ENCODE measurements at regions not wholly inside any gene's neighbourhood (a gene's known extent, or its start where the extent isn't known, plus 50 kb on each side); places are given as distances from the start of the nearest gene placed in this dataset.
"Not testable (repeated sequence)": the region's sequence is repeated elsewhere in the genome, so short reads cannot be mapped to it uniquely, and the experiment has no call there.

GRCh38 chr20:40019510-40019909 is 669.5 kb downstream of the MAFB start:
- peak; percentile 80 for DNase-seq

- DNase-seq = no peak
Measured at GRCh38 chr20:40017765-40018164, 671.3 kb downstream of the MAFB start.

DNA sequence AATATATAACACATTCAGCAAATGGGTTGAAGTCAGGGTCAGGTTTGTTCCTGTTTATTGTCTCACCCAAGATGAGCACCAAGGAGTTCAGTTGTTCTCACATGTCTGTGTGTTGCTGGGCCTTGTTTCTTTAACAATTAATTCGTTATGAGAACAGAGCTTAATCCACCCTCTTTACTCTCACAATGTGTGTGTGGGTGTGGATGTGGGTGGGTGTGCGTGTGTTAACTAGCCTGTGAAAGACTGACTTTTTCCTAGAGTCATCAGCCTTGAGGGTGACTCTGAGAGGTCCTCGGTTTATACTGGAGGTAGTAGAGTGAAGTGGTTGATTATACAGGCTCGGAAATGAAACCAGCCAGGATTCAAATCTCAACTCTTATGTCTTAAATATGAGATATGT is 672.1 kb downstream of the MAFB start:
- no peak for DNase-seq

DNA sequence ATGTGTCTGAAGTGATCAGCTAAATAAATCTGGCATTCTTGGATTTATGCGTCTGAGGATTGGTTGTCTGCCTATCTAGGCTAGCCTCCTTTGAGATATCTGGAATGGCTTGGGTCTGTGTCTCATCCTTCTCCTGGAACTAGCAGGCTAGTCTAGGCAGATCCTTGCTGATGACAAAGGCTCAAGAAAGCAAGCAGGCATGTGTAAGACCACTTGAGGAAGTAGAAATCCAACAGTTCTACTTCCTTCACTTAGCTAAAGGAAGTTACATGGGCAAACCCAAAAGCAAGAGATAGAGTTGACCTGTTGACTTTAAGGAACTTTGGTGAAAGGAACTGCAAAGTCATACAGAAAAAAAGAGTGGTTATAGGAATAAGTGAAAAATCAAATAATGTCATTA is 672.6 kb downstream of the MAFB start:
- DNase-seq = no peak

GRCh38 chr20:40012026-40012425 is 677.0 kb downstream of the MAFB start:
- DNase-seq = not testable (repeated sequence)

GRCh38 chr20:40010483-40010882 is 678.6 kb downstream of the MAFB start:
- no peak for DNase-seq

GRCh38 chr20:40009542-40009941 is 679.5 kb downstream of the MAFB start:
- DNase-seq = no peak

DNA sequence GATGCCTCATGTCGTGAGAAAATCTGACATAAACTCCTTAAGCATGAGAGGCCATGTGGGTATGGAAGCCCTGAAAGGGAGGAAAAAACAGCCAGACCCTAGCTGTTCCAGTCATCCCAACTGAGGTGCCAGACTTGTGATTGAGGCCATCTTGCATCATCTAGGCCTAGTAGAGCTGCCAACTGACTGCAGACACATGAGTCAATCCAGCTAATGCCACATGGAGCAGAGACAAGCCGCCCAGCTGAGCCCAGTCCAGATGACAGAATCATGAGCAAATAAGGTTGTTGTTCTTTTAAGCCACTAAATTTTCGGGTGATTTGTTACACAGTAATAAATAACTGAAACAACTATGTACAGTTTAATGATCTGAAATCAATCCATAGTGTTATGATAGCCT is 680.9 kb downstream of the MAFB start:
- DNase-seq = no peak

DNA sequence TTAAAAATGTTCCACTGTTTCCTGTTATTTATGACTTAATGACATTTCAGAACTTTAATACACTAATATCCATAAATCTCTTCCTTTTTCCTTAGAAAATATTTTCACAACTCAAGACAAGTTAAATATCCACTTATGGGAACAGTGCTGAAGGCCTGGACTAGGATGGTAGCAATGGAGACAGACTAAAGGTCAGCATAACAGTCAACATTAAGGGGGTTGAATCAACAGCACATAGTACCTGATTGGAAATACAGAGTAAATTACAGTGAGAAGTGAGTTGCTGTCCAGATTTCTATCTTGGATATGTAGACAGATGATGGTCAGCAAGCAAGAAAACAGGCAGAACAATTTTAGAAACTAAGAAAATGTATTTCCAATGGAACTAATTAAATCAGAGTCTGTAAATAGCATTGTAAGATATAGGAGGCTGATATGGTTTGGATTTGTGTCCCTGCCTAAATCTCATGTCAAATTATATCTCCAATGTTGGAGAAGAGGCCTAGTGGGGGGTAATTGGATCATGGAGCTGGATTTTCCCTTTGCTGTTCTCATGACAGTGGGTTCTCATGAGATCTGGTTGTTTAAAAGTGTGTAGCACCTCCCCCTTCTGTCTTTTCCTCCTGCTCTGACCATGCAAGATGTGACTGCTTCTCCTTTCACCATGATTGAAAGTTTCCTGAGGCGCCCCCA is 682.7 kb downstream of the MAFB start:
- no peak for DNase-seq

DNA sequence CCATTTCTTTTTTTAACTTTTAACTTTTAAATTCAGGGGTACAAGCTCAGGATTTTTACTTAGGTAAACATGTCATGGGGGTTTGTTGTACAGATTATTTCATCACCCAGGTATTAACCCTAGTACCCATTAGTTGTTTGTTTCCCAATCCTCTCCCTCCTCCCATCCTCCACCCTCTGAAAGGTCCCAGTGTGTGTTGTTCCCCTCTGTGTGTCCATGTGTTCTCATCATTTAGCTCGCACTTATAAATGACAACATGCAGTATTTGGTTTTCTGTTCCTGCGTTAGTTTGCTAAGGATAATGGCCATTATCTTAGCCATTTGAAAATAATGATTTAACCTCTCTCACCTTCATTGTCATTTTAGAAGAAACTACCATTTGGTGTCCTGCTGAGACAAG is 684.9 kb downstream of the MAFB start:
- not testable (repeated sequence) for DNase-seq

- DNase-seq = peak; percentile 34
Measured at GRCh38 chr20:39993742-39994141, 695.3 kb downstream of the MAFB start.

DNA sequence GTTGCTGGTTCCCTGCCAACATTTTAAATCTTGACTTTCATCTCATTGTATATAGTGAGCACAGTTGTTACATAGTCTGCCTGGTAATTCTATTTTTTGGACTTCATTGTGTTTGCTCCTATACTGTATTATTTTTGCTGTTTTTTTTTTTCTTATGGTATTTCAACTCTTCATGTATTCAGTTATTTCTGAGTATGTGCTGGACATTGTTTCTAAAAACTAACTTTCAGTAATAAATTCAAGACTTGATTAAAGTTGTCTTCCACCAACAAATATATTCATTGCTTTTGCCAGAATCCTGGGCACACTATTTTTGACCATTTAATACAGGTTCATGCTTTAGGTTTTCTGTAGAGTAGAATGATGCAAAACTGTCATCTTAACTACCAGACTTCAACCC is 698.3 kb downstream of the MAFB start:
- DNase-seq = no peak

- no peak for DNase-seq
Measured at GRCh38 chr20:39988991-39989390, 700.0 kb downstream of the MAFB start.

DNA sequence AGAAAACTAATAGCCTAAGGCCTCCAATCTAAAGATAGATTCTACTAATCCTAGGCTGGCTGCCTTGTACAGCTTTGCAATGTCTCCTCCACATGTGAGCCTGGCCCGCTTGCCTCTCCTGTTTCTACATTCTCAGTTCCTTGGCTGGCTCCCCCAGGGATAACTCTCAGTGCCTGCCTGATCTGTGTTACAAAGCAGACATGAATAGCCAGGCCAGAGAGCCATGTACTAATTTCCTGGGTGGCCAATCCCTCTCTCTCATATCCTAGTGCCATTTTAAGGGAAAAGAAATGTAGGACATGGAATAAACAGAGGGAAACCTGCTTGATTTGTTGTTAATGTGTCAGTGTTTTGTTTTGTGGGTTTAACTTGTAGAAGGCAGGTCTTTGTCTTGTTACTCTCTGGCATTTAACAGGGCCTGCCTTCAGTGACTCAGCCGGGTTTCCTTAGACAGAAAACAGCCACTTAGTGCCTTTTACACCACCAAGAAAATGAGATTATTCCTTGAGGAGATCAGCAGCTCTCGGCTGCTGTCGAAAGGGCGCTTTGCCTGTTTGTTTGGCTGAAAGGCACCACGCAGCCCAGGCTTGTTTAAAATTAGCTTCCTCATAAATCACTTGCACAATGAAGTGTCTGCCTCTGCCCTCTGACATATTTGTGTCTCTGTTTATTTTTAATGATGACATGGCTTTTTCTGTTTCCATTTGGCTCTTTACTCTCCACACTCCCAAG is 702.7 kb downstream of the MAFB start:
- DNase-seq = no peak

GRCh38 chr20:39985271-39985827 is 703.7 kb downstream of the MAFB start:
- DNase-seq = no peak

DNA sequence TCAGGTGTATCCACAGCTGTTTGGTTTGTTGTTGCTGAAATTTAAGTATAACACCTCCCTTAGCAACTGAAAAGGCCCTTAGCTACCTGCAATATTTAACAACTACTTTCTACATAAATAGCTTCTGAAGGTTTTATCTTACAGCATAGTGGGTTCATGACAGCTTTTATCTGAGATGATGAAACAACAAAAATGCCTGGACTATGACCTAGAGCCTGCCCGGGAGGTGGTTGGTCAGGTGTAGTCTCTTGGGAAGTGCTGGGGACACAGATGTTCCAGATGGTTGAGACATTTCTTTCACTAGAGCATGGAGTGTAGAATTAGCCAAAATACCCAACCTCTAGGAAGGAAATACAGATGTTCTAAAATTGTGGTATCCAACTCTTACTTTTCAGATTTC is 705.4 kb downstream of the MAFB start:
- no peak for DNase-seq

DNA sequence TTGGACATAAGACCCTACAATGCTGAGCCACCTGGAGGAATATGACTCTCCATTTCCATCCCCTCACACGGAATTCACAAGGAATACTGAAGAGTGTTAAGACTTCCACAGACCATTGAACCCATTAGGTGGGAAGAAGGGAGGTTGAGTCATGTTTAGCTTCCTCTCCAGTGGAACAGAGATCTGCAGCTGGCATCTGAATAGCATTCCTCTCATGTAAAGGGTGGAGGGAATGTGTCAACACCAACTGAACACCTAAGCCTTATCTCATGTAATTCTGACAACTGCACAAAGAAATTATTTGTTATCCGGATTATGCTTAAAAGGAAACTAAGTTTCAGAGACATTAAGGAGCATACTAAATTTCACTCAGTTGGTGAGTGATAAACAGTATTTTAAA is 705.9 kb downstream of the MAFB start:
- no peak for DNase-seq

- DNase-seq = no peak
Measured at GRCh38 chr20:39974966-39975501, 714.0 kb downstream of the MAFB start.

- DNase-seq = no peak
Measured at GRCh38 chr20:39968495-39968894, 720.5 kb downstream of the MAFB start.

GRCh38 chr20:39967806-39968205 is 721.2 kb downstream of the MAFB start:
- no peak for DNase-seq

GRCh38 chr20:39961637-39962244 is 727.3 kb downstream of the MAFB start:
- no peak for DNase-seq

DNA sequence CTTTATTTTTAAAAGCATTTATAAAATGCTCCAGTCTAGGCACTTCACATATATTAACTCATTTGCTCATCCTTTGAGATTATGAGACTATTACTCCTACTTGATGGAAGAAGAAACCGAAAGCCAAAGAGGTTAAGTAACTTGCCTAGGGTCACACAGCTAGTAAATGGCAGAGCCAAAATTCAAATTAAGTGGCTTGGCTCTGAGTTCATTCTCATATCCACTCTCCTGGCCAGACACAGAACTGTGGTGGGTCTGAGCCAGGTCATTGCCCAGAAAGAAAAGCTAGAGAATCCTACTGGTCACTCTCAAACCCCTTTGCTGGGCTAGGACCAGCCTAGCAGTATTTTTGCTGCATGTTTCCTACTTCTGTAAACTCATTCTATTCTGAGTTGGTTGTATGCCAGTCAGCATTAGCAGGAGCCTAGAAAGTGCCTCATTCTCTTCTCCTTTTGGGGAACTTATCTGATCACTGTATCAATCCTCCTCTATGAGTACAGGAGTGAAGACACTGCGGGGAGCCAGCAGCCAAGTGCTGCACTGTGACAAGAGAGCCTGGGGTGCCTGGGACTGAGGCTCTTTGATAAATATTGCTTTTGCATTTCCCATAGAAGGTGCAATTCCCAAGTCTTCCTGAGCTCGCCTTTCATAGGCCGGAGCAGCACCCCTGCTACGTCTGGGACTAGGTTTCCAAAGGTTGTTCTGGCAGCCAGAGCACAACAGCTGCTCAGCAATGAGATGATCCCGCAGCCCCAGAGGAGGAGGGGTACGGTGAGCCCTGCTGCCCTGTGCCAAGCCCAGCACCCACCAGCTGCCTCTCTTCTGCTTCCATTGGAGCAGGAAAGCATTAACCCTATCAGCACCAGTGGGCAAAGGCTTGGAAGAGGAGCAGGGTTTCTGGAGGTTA is 728.3 kb downstream of the MAFB start:
- no peak for DNase-seq

GRCh38 chr20:39957911-39958310 is 731.1 kb downstream of the MAFB start:
- DNase-seq = not testable (repeated sequence)
